WTC11 (cell line): ENCODE measurements at regions not wholly inside any gene's neighbourhood (a gene's known extent, or its start where the extent isn't known, plus 50 kb on each side); places are given as distances from the start of the nearest gene placed in this dataset.
A peak's percentile ranks its signal among the peaks of the same experiment; 100 is the strongest.

Experiments used
- ATAC-seq: fragments of 200-7000 bp; cut with Tn5 transposase; 2 replicates; pipeline ENCODE4 v1.10.0; 2021; ENCODE audit warnings: mild to moderate bottlenecking, moderate library complexity
- CTCF ChIA-PET: fragments of 300-600 bp; sonication (Branson Sonifier 250); formaldehyde crosslinking; loops from one replicate; lab custom pipeline; 2021; ENCODE audit warnings: antibody characterized with exemption; lab: Charles Lee
- POLR2A ChIA-PET: fragments of 350-600 bp; sonication (Branson Sonifier 250); formaldehyde crosslinking; loops from one replicate; lab custom pipeline; 2021; ENCODE audit warnings: antibody characterized with exemption; lab: Charles Lee
- DNase-seq: peaks from one replicate; pipeline ENCODE4 v3.0.0; 2021; ENCODE audit warnings: low spot score
- H3K27ac Mint-ChIP-seq: 2 replicates; pipeline ENCODE4 v1.8.0; 2021; ENCODE audit warnings: mixed read lengths
- H3K27me3 Mint-ChIP-seq: 2 replicates; pipeline ENCODE4 v1.8.0; 2021; ENCODE audit warnings: low read depth, mild to moderate bottlenecking, moderate library complexity, mixed read lengths
- H3K36me3 Mint-ChIP-seq: 2 replicates; pipeline ENCODE4 v1.8.0; 2021; ENCODE audit warnings: mixed read lengths
- H3K4me1 Mint-ChIP-seq: 2 replicates; pipeline ENCODE4 v1.8.0; 2022; ENCODE audit warnings: mixed read lengths
- H3K4me3 Mint-ChIP-seq: 2 replicates; pipeline ENCODE4 v1.8.0; 2021; ENCODE audit warnings: mild to moderate bottlenecking, moderate library complexity, mixed read lengths
- H3K9me3 Mint-ChIP-seq: 2 replicates; pipeline ENCODE4 v1.8.0; 2021; ENCODE audit warnings: mixed read lengths
- ATF1 ChIP-seq: sonication (generic); formaldehyde crosslinking; IDR thresholded peaks from 2 replicates; pipeline ENCODE4 v1.8.1; 2023; ENCODE audit warnings: mild to moderate bottlenecking, moderate library complexity, missing genetic modification reagents
- ATF6 ChIP-seq: sonication (generic); formaldehyde crosslinking; IDR thresholded peaks from 2 replicates; pipeline ENCODE4 v1.8.1; 2023; ENCODE audit warnings: mild to moderate bottlenecking, missing genetic modification reagents
- CREB1 ChIP-seq: sonication (generic); formaldehyde crosslinking; IDR thresholded peaks from 2 replicates; pipeline ENCODE4 v1.8.0; 2023; ENCODE audit warnings: mild to moderate bottlenecking, missing genetic modification reagents
- GRHL2 ChIP-seq: fragments of 250-450 bp; sonication (Bioruptor Pico); IDR thresholded peaks from 2 replicates; pipeline ENCODE4 v1.8.0; 2022; ENCODE audit warnings: mild to moderate bottlenecking, moderate library complexity; ENCODE audit not compliant: insufficient replicate concordance, severe bottlenecking
- GTF2I ChIP-seq: fragments of 250-450 bp; sonication (Bioruptor Pico); conservative IDR thresholded peaks from 2 replicates; pipeline ENCODE4 v1.4.0; 2021; ENCODE audit warnings: mild to moderate bottlenecking
- NFATC4 ChIP-seq: fragments of 250-450 bp; sonication (Bioruptor Pico); IDR thresholded peaks from 2 replicates; pipeline ENCODE4 v1.9.0; 2021; ENCODE audit warnings: mild to moderate bottlenecking
- OVOL2 ChIP-seq: fragments of 250-450 bp; sonication (Bioruptor Pico); IDR thresholded peaks from 2 replicates; pipeline ENCODE4 v1.9.0; 2021; ENCODE audit warnings: mild to moderate bottlenecking, borderline replicate concordance
- SP1 ChIP-seq: sonication (generic); formaldehyde crosslinking; conservative IDR thresholded peaks from 2 replicates; pipeline ENCODE4 v1.8.1; 2022; ENCODE audit warnings: missing genetic modification reagents
- ZNF281 ChIP-seq: sonication (generic); formaldehyde crosslinking; IDR thresholded peaks from 2 replicates; pipeline ENCODE4 v1.8.0; 2023; ENCODE audit warnings: mild to moderate bottlenecking, missing genetic modification reagents
- ZNF423 ChIP-seq: fragments of 250-450 bp; sonication (Bioruptor Pico); IDR thresholded peaks from 2 replicates; pipeline ENCODE4 v2.1.2; 2022; ENCODE audit warnings: mild to moderate bottlenecking, moderate library complexity
- ZNF425 ChIP-seq: fragments of 250-450 bp; sonication (Bioruptor Pico); conservative IDR thresholded peaks from 2 replicates; pipeline ENCODE4 v1.9.0; 2021; ENCODE audit warnings: mild to moderate bottlenecking
- TF ChIP-seq, protein P1 (sequence below): sonication (generic); formaldehyde crosslinking; conservative IDR thresholded peaks from 2 replicates; pipeline ENCODE4 v1.8.1; 2023; ENCODE audit warnings: mild to moderate bottlenecking, low read depth, missing genetic modification reagents, moderate library complexity
- TF ChIP-seq, protein P2 (sequence below): sonication (generic); formaldehyde crosslinking; IDR thresholded peaks from 2 replicates; pipeline ENCODE4 v1.8.1; 2023; ENCODE audit warnings: mild to moderate bottlenecking, missing genetic modification reagents, moderate library complexity
- TF ChIP-seq, protein P3 (sequence below): fragments of 250-450 bp; sonication (Bioruptor Pico); IDR thresholded peaks from 2 replicates; pipeline ENCODE4 v1.9.0; 2021; ENCODE audit warnings: mild to moderate bottlenecking
- TF ChIP-seq, protein P4 (sequence below): fragments of 200-600 bp; IDR thresholded peaks from 2 replicates; pipeline ENCODE4 v1.8.0; 2022; ENCODE audit warnings: antibody characterized with exemption

DNA sequence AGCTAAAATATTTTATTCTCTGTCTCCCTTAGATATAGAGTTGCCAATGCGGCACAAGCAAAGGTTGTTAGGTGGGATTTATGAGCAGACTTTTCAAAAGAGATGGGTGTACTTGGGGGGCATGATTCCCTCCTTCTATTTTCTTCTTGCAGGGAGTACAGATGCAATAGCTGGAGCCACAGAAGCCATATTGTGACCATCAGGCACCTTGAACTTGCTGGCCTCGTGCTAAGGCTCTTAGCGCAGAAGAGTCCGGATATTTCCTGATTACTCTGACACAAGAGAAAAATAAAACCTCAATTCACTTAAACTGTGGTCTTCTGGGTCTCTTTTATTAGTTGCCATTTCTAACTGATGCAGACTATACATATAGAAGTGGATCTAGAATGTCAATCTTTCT is 547.4 kb downstream of the MIAT start:
- no peaks in the 10 kb centered on the region for H3K36me3 Mint-ChIP-seq
- DNase-seq: no peak
- ATAC-seq: no peak
- no peak overlapping the region for H3K4me3 Mint-ChIP-seq
- H3K27ac Mint-ChIP-seq: no peak overlapping the region
- no peaks in the 10 kb centered on the region; the same call in 1 of the 2 replicates for H3K27me3 Mint-ChIP-seq
- POLR2A ChIA-PET: no interaction called here
- peaks cover 6% of the 10 kb centered on the region; the same call in 1 of the 2 replicates for H3K9me3 Mint-ChIP-seq
- TF ChIP-seq OVOL2 (CRISPR knock-in tag) (no peak), GTF2I (CRISPR knock-in tag) (peak; percentile 62; the same call in 1 of the 2 replicates)
- CTCF ChIA-PET: no interaction called here
- peaks cover 23% of the 10 kb centered on the region for H3K4me1 Mint-ChIP-seq

GRCh38 chr22:27205492-27206373 is 548.3 kb downstream of the MIAT start:
- Mint-ChIP-seq H3K27ac (no peak overlapping the region), H3K36me3 (no peaks in the 10 kb centered on the region), H3K4me3 (no peak overlapping the region), H3K4me1 (peaks cover 30% of the 10 kb centered on the region), H3K9me3 (peaks cover 6% of the 10 kb centered on the region; the same call in 1 of the 2 replicates), H3K27me3 (no peaks in the 10 kb centered on the region; the same call in 1 of the 2 replicates)
- TF ChIP-seq, protein P1, sequence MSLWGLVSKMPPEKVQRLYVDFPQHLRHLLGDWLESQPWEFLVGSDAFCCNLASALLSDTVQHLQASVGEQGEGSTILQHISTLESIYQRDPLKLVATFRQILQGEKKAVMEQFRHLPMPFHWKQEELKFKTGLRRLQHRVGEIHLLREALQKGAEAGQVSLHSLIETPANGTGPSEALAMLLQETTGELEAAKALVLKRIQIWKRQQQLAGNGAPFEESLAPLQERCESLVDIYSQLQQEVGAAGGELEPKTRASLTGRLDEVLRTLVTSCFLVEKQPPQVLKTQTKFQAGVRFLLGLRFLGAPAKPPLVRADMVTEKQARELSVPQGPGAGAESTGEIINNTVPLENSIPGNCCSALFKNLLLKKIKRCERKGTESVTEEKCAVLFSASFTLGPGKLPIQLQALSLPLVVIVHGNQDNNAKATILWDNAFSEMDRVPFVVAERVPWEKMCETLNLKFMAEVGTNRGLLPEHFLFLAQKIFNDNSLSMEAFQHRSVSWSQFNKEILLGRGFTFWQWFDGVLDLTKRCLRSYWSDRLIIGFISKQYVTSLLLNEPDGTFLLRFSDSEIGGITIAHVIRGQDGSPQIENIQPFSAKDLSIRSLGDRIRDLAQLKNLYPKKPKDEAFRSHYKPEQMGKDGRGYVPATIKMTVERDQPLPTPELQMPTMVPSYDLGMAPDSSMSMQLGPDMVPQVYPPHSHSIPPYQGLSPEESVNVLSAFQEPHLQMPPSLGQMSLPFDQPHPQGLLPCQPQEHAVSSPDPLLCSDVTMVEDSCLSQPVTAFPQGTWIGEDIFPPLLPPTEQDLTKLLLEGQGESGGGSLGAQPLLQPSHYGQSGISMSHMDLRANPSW (CRISPR knock-in tag): no peak
- TF ChIP-seq ZNF423 (CRISPR knock-in tag): no peak
- TF ChIP-seq, protein P2, sequence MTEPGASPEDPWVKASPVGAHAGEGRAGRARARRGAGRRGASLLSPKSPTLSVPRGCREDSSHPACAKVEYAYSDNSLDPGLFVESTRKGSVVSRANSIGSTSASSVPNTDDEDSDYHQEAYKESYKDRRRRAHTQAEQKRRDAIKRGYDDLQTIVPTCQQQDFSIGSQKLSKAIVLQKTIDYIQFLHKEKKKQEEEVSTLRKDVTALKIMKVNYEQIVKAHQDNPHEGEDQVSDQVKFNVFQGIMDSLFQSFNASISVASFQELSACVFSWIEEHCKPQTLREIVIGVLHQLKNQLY: no peak
- TF ChIP-seq SP1 (CRISPR knock-in tag): no peak
- TF ChIP-seq ATF1: no peak
- TF ChIP-seq GRHL2 (CRISPR knock-in tag): no peak
- no peak for TF ChIP-seq ZNF281 (CRISPR knock-in tag)
- TF ChIP-seq ATF6 (CRISPR knock-in tag): no peak
- no peak for TF ChIP-seq ZNF425 (CRISPR knock-in tag)
- TF ChIP-seq CREB1 (CRISPR knock-in tag): no peak
- TF ChIP-seq, protein P3, sequence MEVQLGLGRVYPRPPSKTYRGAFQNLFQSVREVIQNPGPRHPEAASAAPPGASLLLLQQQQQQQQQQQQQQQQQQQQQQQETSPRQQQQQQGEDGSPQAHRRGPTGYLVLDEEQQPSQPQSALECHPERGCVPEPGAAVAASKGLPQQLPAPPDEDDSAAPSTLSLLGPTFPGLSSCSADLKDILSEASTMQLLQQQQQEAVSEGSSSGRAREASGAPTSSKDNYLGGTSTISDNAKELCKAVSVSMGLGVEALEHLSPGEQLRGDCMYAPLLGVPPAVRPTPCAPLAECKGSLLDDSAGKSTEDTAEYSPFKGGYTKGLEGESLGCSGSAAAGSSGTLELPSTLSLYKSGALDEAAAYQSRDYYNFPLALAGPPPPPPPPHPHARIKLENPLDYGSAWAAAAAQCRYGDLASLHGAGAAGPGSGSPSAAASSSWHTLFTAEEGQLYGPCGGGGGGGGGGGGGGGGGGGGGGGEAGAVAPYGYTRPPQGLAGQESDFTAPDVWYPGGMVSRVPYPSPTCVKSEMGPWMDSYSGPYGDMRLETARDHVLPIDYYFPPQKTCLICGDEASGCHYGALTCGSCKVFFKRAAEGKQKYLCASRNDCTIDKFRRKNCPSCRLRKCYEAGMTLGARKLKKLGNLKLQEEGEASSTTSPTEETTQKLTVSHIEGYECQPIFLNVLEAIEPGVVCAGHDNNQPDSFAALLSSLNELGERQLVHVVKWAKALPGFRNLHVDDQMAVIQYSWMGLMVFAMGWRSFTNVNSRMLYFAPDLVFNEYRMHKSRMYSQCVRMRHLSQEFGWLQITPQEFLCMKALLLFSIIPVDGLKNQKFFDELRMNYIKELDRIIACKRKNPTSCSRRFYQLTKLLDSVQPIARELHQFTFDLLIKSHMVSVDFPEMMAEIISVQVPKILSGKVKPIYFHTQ (CRISPR knock-in tag): no peak
- TF ChIP-seq, protein P4, sequence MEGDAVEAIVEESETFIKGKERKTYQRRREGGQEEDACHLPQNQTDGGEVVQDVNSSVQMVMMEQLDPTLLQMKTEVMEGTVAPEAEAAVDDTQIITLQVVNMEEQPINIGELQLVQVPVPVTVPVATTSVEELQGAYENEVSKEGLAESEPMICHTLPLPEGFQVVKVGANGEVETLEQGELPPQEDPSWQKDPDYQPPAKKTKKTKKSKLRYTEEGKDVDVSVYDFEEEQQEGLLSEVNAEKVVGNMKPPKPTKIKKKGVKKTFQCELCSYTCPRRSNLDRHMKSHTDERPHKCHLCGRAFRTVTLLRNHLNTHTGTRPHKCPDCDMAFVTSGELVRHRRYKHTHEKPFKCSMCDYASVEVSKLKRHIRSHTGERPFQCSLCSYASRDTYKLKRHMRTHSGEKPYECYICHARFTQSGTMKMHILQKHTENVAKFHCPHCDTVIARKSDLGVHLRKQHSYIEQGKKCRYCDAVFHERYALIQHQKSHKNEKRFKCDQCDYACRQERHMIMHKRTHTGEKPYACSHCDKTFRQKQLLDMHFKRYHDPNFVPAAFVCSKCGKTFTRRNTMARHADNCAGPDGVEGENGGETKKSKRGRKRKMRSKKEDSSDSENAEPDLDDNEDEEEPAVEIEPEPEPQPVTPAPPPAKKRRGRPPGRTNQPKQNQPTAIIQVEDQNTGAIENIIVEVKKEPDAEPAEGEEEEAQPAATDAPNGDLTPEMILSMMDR: no peak
- TF ChIP-seq NFATC4: no peak
- CTCF ChIA-PET: no interaction called here
- ATAC-seq (no peak), DNase-seq (no peak)
- POLR2A ChIA-PET: no interaction called here
